ENCODE measurements at regions not wholly inside any gene's neighbourhood (a gene's known extent, or its start where the extent isn't known, plus 50 kb on each side); places are given as distances from the start of the nearest gene placed in this dataset.

- no peak overlapping the region for H3K27ac Mint-ChIP-seq
- no peak for DNase-seq (ENCODE audit: low spot score, unreplicated experiment)
- peaks cover 2% of the 10 kb centered on the region for H3K9me3 Mint-ChIP-seq (ENCODE audit: low read depth)
- H3K27me3 Mint-ChIP-seq = peaks cover 58% of the 10 kb centered on the region
- TF ChIP-seq CTCF (IDR thresholded peaks at IDR 0.05; ENCODE audit: unreplicated experiment) = no peak
- H3K4me1 Mint-ChIP-seq (ENCODE audit: low read depth) = no peaks in the 10 kb centered on the region
- H3K4me3 Mint-ChIP-seq (ENCODE audit: low read depth) = no peak overlapping the region
- H3K36me3 Mint-ChIP-seq (ENCODE audit: insufficient read depth) = no peaks in the 10 kb centered on the region
Observed at GRCh38 chr9:107684224-107684623, 194.7 kb upstream of the KLF4 start.

GRCh38 chr9:107683566-107683965, 194.0 kb upstream of the KLF4 start:
- Mint-ChIP-seq H3K27me3 (peaks cover 59% of the 10 kb centered on the region), H3K4me3 (ENCODE audit: low read depth) (no peak overlapping the region), H3K36me3 (ENCODE audit: insufficient read depth) (no peaks in the 10 kb centered on the region), H3K9me3 (ENCODE audit: low read depth) (no peaks in the 10 kb centered on the region), H3K27ac (no peak overlapping the region), H3K4me1 (ENCODE audit: low read depth) (no peaks in the 10 kb centered on the region)
- TF ChIP-seq CTCF (IDR thresholded peaks at IDR 0.05; ENCODE audit: unreplicated experiment) = no peak
- DNase-seq (ENCODE audit: low spot score, unreplicated experiment) = no peak

- Mint-ChIP-seq H3K27ac (no peak overlapping the region), H3K27me3 (peaks cover 63% of the 10 kb centered on the region), H3K4me3 (ENCODE audit: low read depth) (no peak overlapping the region), H3K4me1 (ENCODE audit: low read depth) (no peaks in the 10 kb centered on the region), H3K9me3 (ENCODE audit: low read depth) (no peaks in the 10 kb centered on the region), H3K36me3 (ENCODE audit: insufficient read depth) (no peaks in the 10 kb centered on the region)
- DNase-seq (ENCODE audit: low spot score, unreplicated experiment) = no peak
- no peak for TF ChIP-seq CTCF (IDR thresholded peaks at IDR 0.05; ENCODE audit: unreplicated experiment)
Observed at GRCh38 chr9:107681988-107682387, 192.4 kb upstream of the KLF4 start.

- H3K9me3 Mint-ChIP-seq (ENCODE audit: low read depth) = no peaks in the 10 kb centered on the region
- H3K36me3 Mint-ChIP-seq (ENCODE audit: insufficient read depth) = no peaks in the 10 kb centered on the region
- no peak overlapping the region for H3K27ac Mint-ChIP-seq
- no peak for DNase-seq (ENCODE audit: low spot score, unreplicated experiment)
- TF ChIP-seq CTCF (IDR thresholded peaks at IDR 0.05; ENCODE audit: unreplicated experiment) = no peak
- H3K4me3 Mint-ChIP-seq (ENCODE audit: low read depth) = no peak overlapping the region
- H3K27me3 Mint-ChIP-seq = peaks cover 54% of the 10 kb centered on the region
- no peaks in the 10 kb centered on the region for H3K4me1 Mint-ChIP-seq (ENCODE audit: low read depth)
Observed at GRCh38 chr9:107675351-107676259, 186.0 kb upstream of the KLF4 start.

GRCh38 chr9:107674721-107675277, 185.2 kb upstream of the KLF4 start:
- TF ChIP-seq CTCF (IDR thresholded peaks at IDR 0.05; ENCODE audit: unreplicated experiment) = no peak

More at GRCh38 chr9:107674721-107675277, 185.2 kb upstream of the KLF4 start:
- no peaks in the 10 kb centered on the region for H3K4me1 Mint-ChIP-seq (ENCODE audit: low read depth)
- no peak overlapping the region for H3K27ac Mint-ChIP-seq
- H3K4me3 Mint-ChIP-seq (ENCODE audit: low read depth) = no peak overlapping the region
- no peak for DNase-seq (ENCODE audit: low spot score, unreplicated experiment)
- H3K9me3 Mint-ChIP-seq (ENCODE audit: low read depth) = no peaks in the 10 kb centered on the region
- H3K27me3 Mint-ChIP-seq = peaks cover 57% of the 10 kb centered on the region
- H3K36me3 Mint-ChIP-seq (ENCODE audit: insufficient read depth) = no peaks in the 10 kb centered on the region
